Osteocyte (in vitro differentiated cells): ENCODE measurements at regions not wholly inside any gene's neighbourhood (a gene's known extent, or its start where the extent isn't known, plus 50 kb on each side); places are given as distances from the start of the nearest gene placed in this dataset.

ENCODE experiments used
- DNase-seq: peaks from one replicate; pipeline ENCODE4 v3.0.0; 2021; ENCODE audit warnings: mixed read lengths; ENCODE audit not compliant: unreplicated experiment; ENCODE audit errors: extremely low spot score
- H3K27ac Mint-ChIP-seq: one replicate; pipeline ENCODE4 v1.8.0; 2021; ENCODE audit warnings: mild to moderate bottlenecking, mixed read lengths; ENCODE audit not compliant: unreplicated experiment
- H3K27me3 Mint-ChIP-seq: one replicate; pipeline ENCODE4 v1.8.0; 2021; ENCODE audit warnings: mixed read lengths; ENCODE audit not compliant: unreplicated experiment
- H3K36me3 Mint-ChIP-seq: one replicate; pipeline ENCODE4 v1.8.0; 2021; ENCODE audit warnings: mixed read lengths; ENCODE audit not compliant: unreplicated experiment
- H3K4me1 Mint-ChIP-seq: one replicate; pipeline ENCODE4 v1.8.0; 2021; ENCODE audit warnings: mixed read lengths; ENCODE audit not compliant: unreplicated experiment
- H3K4me3 Mint-ChIP-seq: one replicate; pipeline ENCODE4 v1.8.0; 2021; ENCODE audit warnings: mild to moderate bottlenecking, moderate library complexity, mixed read lengths; ENCODE audit not compliant: unreplicated experiment
- H3K9me3 Mint-ChIP-seq: one replicate; pipeline ENCODE4 v1.8.0; 2021; ENCODE audit warnings: mixed read lengths; ENCODE audit not compliant: unreplicated experiment
- CTCF ChIP-seq: fragments of 200-600 bp; sonication (generic); IDR thresholded peaks from 2 replicates; pipeline ENCODE4 v1.5.0; 2021; ENCODE audit warnings: antibody characterized with exemption, mild to moderate bottlenecking, moderate library complexity

- no peaks in the 10 kb centered on the region for H3K36me3 Mint-ChIP-seq
- H3K9me3 Mint-ChIP-seq = no peaks in the 10 kb centered on the region
- no peak for TF ChIP-seq CTCF
- peaks cover 15% of the 10 kb centered on the region for H3K4me1 Mint-ChIP-seq
- H3K27ac Mint-ChIP-seq = no peak overlapping the region
- H3K4me3 Mint-ChIP-seq = no peak overlapping the region
- DNase-seq = no peak
- H3K27me3 Mint-ChIP-seq = no peaks in the 10 kb centered on the region
These were observed 113.6 kb downstream of the DDX1 start for GRCh38 chr2:15705310-15705709.

GRCh38 chr2:15705839-15706386 lies 114.2 kb downstream of the DDX1 start:
- H3K9me3 Mint-ChIP-seq = no peaks in the 10 kb centered on the region
- H3K36me3 Mint-ChIP-seq = no peaks in the 10 kb centered on the region
- H3K4me3 Mint-ChIP-seq = no peak overlapping the region
- no peak for TF ChIP-seq CTCF
- no peak overlapping the region for H3K27ac Mint-ChIP-seq
- DNase-seq = no peak
- H3K27me3 Mint-ChIP-seq = no peaks in the 10 kb centered on the region
- peaks cover 15% of the 10 kb centered on the region for H3K4me1 Mint-ChIP-seq

DNA sequence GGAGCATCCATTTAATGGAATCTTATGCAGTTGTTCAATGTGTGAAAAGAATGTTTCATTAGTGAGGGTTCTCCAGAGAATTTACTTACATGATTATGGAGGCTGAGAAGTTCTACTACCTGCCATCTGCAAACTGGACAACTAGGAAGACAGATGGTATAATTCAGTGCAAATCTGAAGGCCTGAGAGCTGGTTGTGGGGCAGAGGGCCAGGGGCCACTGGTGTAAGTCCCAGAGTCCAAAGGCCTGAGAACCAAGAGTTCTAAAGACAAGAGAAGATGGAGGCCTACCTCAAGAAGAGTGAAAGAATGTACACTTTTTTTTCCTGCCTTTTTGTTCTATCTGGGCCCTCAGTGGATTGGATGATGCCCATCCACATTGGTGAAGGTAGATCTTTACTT lies 114.8 kb downstream of the DDX1 start:
- Mint-ChIP-seq H3K4me1 (peaks cover 15% of the 10 kb centered on the region), H3K27ac (no peak overlapping the region), H3K4me3 (no peak overlapping the region), H3K27me3 (no peaks in the 10 kb centered on the region), H3K36me3 (no peaks in the 10 kb centered on the region), H3K9me3 (no peaks in the 10 kb centered on the region)
- DNase-seq = no peak
- no peak for TF ChIP-seq CTCF

- H3K36me3 Mint-ChIP-seq = no peaks in the 10 kb centered on the region
- DNase-seq = no peak
- no peaks in the 10 kb centered on the region for H3K9me3 Mint-ChIP-seq
- no peak for TF ChIP-seq CTCF
- H3K27me3 Mint-ChIP-seq = no peaks in the 10 kb centered on the region
- no peak overlapping the region for H3K4me3 Mint-ChIP-seq
- H3K4me1 Mint-ChIP-seq = peaks cover 15% of the 10 kb centered on the region
- no peak overlapping the region for H3K27ac Mint-ChIP-seq
These were observed 115.4 kb downstream of the DDX1 start for GRCh38 chr2:15706986-15707632.

GRCh38 chr2:15708161-15708560 lies 116.5 kb downstream of the DDX1 start:
- H3K27me3 Mint-ChIP-seq = peaks cover 8% of the 10 kb centered on the region
- no peak for DNase-seq
- H3K36me3 Mint-ChIP-seq = no peaks in the 10 kb centered on the region
- no peak for TF ChIP-seq CTCF
- H3K27ac Mint-ChIP-seq = no peak overlapping the region
- no peaks in the 10 kb centered on the region for H3K9me3 Mint-ChIP-seq
- H3K4me1 Mint-ChIP-seq = peaks cover 15% of the 10 kb centered on the region
- no peak overlapping the region for H3K4me3 Mint-ChIP-seq
